HG03175 (cell line): ENCODE measurements at regions not wholly inside any gene's neighbourhood (a gene's known extent, or its start where the extent isn't known, plus 50 kb on each side); places are given as distances from the start of the nearest gene placed in this dataset.

Experiments used
- ATAC-seq: cut with Tn5 transposase; IDR thresholded peaks from one replicate; pipeline ENCODE4 v1.9.1; 2021; ENCODE audit warnings: mild to moderate bottlenecking, moderate library complexity; ENCODE audit not compliant: unreplicated experiment

DNA sequence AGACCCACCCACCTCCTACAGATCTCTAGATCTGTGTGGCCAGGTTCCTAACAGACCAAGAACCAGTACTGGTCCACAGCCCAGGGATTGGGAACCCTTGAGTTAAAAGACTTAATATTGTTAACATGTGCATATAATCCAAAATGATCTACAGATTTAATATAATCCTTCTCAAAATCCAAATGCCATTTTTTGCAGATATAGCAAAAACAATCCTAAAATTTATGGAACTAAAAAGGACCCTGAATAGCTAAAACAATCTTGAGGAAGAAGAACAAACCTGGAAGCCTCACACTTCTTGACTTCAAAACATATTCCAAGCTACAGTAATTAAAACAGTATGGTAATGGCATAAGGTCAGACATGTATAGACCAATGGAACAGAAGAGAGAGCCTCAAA is 206.9 kb upstream of the SIX2 start:
- ATAC-seq: no peak

DNA sequence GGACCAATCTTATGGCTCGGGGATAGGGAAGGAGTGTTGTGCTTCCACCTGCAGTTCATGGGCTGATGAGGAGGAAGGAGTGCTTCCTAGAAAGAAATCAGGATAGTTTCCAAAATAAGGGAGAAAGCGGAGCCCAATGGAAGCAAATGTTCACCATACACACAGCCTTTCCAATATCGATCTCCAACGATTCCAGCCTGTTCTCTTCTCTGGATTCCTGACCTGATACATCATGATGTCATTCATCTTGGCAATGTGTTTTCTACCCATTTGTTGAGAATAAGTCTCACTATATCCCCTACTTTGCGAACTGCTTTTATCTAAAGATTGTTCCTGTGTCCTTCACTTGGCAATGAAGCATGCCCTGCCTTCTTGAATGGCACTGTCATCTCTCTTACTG is 205.3 kb upstream of the SIX2 start:
- ATAC-seq: no peak

DNA sequence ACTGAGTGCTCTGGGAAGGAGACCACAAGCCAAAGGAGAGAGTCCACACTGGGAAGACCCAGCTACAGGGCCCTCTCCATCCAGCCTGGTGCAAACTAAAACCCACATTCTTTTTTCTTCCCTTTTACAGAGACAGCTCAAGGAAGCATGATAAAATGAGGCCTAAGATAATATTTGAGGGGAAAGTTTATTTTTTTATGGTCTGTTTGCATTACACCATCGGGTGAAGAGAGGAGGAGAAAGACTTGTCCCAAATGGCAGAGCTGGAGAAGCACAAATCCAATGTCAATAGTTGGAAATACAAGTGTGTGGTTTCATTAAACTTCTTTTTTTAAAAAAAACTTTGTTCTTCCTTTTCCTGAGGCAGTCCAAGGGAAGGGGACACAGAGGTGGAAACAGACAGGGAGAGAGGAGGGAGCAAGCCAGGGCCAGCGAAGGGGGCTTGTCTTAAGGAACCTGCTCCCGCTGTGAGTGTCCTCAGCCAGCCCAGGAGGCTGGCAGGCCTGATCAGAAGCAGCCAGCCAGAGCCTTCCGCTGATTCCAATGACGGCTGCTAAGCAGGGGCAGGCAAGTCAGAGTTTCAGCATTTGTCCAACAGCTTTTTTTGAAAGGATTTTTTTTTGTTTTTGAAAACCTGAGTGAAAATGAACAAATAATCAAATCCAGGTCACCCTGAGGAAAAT is 203.8 kb upstream of the SIX2 start:
- no peak for ATAC-seq

DNA sequence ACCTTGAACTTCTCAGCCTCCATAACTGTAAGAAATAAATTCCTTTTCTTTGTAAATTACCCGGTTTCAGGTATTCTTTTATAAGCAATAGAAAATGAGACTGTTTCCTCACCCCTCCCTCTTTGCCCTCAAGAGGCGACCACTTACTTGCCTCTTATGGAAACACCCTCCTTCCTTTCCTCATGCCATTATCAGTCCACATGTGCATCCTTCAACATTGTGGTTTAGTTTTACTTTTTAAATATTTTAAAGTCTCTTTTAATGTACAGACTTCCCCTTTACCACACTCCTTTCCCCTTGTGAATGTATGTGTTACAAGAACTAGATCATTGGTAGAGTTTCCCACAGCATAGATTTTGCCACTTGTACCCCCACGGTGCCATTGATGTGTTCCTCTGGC is 202.4 kb upstream of the SIX2 start:
- no peak for ATAC-seq

- no peak for ATAC-seq
Observed at GRCh38 chr2:45210462-45211195, 201.4 kb upstream of the SIX2 start.

- no peak for ATAC-seq
Observed at GRCh38 chr2:45209875-45210274, 200.6 kb upstream of the SIX2 start.

DNA sequence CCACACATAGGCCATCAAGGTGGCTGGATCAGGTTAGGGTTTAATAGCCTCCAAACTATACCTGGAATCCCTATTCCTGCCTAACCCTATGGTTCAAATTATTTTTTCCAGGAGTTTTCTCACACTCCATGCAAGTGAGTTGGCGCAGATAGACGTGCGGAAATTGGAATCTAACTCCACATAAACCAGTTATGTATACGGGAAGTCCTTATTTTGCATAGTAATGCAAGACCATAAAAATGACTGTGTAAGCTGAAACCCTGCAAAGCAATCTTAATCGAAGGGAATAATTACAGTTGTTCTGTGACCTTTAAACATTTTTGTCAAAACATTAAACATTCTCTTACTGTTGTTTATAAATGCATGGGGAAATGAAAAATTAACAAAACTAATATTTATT is 200.1 kb upstream of the SIX2 start:
- no peak for ATAC-seq

DNA sequence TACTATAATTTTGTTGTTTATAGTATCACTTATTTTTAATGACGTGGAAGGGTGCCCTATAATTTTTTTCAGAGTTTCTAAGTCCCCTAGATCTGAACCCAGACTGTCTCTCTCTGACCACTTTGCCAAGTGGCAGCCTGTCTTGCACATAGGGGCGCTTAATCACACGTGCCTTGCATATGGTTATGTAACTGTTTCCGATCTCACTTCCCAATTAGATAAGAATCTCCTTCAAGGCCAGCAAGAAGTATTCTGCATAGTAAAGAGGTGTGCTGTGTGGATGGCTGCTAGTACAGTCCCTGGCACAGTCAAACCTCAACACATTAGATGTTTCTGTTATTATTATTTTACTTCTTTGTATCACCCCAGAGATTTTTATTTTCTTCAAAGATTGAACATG is 197.8 kb upstream of the SIX2 start:
- ATAC-seq: no peak

DNA sequence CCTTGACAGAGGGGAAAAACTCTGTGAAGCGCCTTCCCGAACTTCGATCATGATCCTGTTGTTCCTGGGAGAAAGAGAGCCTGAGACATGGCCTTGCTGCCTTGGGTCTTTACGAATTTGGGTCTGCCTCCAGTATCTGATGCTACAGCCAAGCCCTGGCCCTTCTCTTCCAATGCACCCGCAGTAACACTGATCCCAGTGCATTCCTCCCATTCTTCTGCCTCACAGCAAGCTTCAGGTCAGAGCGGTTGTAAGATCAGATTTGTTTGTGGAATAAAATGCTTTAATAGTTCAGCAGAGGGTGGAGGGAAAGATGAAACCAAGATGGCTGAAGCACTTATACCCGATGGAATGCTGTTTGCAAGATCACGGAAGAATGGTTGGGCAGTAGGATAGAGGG is 196.7 kb upstream of the SIX2 start:
- ATAC-seq: no peak

- no peak for ATAC-seq
Observed at GRCh38 chr2:45205480-45205879, 196.2 kb upstream of the SIX2 start.

DNA sequence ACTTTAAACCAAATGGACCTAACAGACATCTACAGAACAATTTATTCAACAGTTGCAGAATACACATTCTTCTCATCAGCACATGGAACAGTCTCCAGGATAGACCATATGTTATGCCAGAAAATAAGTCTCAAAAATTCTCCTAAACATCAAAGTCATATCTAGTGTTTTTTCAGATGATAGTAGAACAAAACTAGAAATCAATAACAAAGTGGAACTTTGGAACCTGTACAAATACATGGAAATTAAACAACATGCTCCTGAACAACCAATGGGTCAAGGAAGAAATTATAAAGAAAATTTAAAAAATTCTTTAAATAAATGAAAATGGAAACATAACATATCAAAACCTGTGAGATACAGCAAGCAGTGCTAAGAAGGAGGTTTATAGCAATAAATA is 194.1 kb upstream of the SIX2 start:
- no peak for ATAC-seq

DNA sequence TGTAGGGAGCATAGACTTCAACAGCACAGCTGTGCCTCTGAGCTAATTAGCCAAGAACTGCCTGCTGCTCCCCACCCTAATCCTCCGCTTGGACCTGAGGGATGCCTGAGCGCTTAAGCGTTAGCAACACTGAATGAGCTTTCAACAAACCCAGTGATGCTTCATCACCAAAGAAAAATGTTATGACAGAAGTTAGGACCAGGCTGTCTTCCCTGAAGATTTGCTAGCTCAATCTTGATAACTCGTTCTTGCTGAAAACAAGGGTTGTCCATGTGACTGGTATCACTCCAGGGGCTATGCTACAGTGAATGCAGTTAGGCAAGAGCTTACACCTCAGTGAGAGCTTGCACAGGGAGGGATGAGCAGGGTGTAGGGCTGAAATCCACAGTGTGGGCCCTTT is 190.7 kb upstream of the SIX2 start:
- no peak for ATAC-seq

- no peak for ATAC-seq
Observed at GRCh38 chr2:45195916-45196315, 186.7 kb upstream of the SIX2 start.

GRCh38 chr2:45194596-45194995 is 185.3 kb upstream of the SIX2 start:
- no peak for ATAC-seq

- no peak for ATAC-seq
Observed at GRCh38 chr2:45193581-45193980, 184.3 kb upstream of the SIX2 start.

DNA sequence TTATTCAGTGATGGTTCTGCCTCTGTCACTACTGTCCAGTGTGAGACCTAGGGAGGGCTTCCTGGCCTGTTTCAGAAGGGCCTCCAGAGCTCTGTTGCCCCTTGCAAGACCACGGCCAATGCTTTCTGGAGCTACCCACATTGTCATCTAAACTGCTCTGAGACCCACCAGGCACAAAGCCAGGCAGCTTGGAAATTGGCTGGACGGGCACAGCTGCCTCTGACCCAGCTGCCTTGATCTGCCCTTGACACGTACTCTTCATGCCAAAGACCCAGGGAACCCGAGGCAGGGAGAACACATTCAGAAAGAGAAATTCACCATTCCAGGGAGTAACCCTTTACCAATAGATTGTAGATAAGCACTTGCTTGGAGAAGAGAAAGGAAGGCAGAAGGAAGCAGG is 183.7 kb upstream of the SIX2 start:
- ATAC-seq: no peak

- ATAC-seq: no peak
Observed at GRCh38 chr2:45192481-45192880, 183.2 kb upstream of the SIX2 start.

GRCh38 chr2:45191976-45192375 is 182.7 kb upstream of the SIX2 start:
- ATAC-seq: no peak

GRCh38 chr2:45191146-45191863 is 182.1 kb upstream of the SIX2 start:
- no peak for ATAC-seq

DNA sequence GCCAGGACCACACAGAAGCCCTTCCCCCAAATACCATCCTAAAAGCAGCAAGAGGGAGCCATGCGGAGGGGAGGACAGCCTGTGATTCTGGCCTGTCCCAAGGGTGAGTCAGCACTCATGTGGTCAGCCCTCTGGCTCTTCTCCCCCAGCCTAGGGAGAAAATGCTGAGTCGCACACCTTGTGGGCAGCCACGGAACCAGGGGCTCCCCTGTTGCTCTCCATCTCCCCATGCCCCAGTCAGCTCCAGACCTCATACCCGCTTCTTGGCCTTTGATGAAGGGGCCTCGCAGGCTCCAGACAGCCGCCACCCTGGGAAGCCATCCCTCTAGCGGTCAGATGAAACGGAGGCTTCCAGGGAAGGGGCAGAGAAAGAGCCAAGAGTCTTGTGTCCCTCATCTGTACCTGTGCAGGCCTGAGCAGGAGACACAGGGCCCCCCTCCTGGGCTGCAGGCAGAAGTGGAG is 181.3 kb upstream of the SIX2 start:
- no peak for ATAC-seq

DNA sequence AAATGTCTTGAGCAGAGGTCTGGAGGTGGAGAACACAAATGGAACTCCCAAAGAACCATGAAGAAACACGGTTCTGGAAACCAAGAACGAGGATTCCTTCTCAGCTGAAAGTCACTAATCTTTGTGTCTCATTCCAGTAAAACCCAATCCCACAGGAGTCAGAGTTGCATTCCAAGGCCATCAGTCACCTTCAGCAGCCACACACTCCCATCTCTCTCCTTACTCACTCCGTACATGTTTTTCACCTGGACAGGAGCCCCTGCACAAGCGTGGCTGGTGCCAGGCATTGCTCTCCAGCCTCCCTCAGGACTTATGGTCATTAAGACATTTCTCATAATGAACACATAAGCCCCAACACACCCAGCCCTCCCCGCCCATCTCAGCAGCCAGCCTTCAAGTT is 175.4 kb upstream of the SIX2 start:
- ATAC-seq: no peak

DNA sequence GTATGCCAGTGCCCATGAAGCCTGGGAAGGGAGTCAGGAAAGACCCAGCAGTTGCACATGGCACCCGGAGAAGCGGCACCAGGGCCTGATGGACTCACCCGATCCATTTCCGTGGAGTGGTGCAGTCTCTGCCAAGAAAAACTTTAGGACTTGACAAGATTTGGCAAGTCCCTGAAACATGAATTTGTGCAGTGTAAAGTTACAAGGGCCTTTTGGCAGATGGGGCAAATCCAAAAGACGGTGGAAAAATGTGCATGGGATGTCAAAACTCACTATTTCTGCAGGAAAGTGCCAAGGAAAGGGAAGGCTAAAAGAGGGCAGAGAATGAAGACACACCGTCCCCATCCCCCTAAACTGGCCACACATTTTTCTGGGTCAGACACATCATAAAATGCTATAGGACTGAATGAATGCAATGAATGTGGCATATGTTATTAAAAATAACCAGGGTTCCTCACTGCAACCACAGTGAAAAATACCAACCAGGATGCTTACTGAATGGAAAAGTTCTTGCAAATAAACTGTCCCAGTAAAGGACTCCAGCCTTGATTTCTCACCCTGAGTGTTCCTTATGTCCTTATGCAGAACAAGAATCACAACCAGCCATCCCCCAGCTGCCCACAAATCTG is 173.5 kb upstream of the SIX2 start:
- ATAC-seq: no peak
